H9 (cell line): ENCODE measurements at regions not wholly inside any gene's neighbourhood (a gene's known extent, or its start where the extent isn't known, plus 50 kb on each side); places are given as distances from the start of the nearest gene placed in this dataset.

Experiments
- DNase-seq: peaks from one replicate; pipeline ENCODE4 v3.0.0-alpha.2; 2017
- H2AFZ ChIP-seq: one replicate; pipeline ENCODE4 v1.6.1; 2013; ENCODE audit warnings: mild to moderate bottlenecking, low read length, control low read depth, moderate library complexity
- H2AK5ac ChIP-seq: 2 replicates; pipeline ENCODE4 v1.6.1; 2013; ENCODE audit warnings: low read length, control low read depth, mixed read lengths; ENCODE audit not compliant: insufficient read length
- H2BK120ac ChIP-seq: one replicate; pipeline ENCODE4 v1.6.1; 2013; ENCODE audit warnings: low read depth, mild to moderate bottlenecking, low read length, control low read depth, inconsistent platforms; ENCODE audit not compliant: poor library complexity, severe bottlenecking
- H2BK12ac ChIP-seq: 2 replicates; pipeline ENCODE4 v1.6.1; 2013; ENCODE audit warnings: low read length, control low read depth, mixed read lengths, low read depth; ENCODE audit not compliant: insufficient read length
- H2BK15ac ChIP-seq: 2 replicates; pipeline ENCODE4 v1.6.1; 2013; ENCODE audit warnings: low read depth, low read length, control low read depth
- H2BK20ac ChIP-seq: one replicate; pipeline ENCODE4 v1.6.1; 2013; ENCODE audit warnings: low read depth, mild to moderate bottlenecking, low read length, control low read depth, inconsistent platforms; ENCODE audit not compliant: poor library complexity, severe bottlenecking
- H2BK5ac ChIP-seq: 2 replicates; pipeline ENCODE4 v1.6.1; 2013; ENCODE audit warnings: low read length, control low read depth, mixed read lengths; ENCODE audit not compliant: insufficient read length
- H3K14ac ChIP-seq: 2 replicates; pipeline ENCODE4 v1.6.1; 2013; ENCODE audit warnings: low read length, control low read depth; ENCODE audit not compliant: insufficient read depth
- H3K18ac ChIP-seq: 2 replicates; pipeline ENCODE4 v1.6.1; 2013; ENCODE audit warnings: low read depth, mild to moderate bottlenecking, mixed read lengths, low read length, control low read depth; ENCODE audit not compliant: insufficient read length
- H3K23ac ChIP-seq: 2 replicates; pipeline ENCODE4 v1.6.1; 2013; ENCODE audit warnings: low read length, control low read depth, mixed read lengths, low read depth; ENCODE audit not compliant: insufficient read length
- H3K23me2 ChIP-seq: 2 replicates; pipeline ENCODE4 v1.6.1; 2013; ENCODE audit warnings: low read depth, mild to moderate bottlenecking, mixed read lengths, low read length, control low read depth; ENCODE audit not compliant: insufficient read length, poor library complexity, severe bottlenecking
- H3K27ac ChIP-seq: 2 replicates; pipeline ENCODE4 v1.5.1; 2013; ENCODE audit warnings: low read length, control low read depth, mixed read lengths, low read depth; ENCODE audit not compliant: insufficient read length
- H3K27me3 ChIP-seq: 2 replicates; pipeline ENCODE4 v1.6.1; 2013; ENCODE audit warnings: low read length, control low read depth, inconsistent platforms; ENCODE audit not compliant: insufficient read depth
- H3K4ac ChIP-seq: 2 replicates; pipeline ENCODE4 v1.6.1; 2013; ENCODE audit warnings: low read depth, mild to moderate bottlenecking, control low read depth, inconsistent platforms, low read length, moderate library complexity
- H3K4me1 ChIP-seq: 2 replicates; pipeline ENCODE4 v1.6.1; 2013; ENCODE audit warnings: low read length, control low read depth, inconsistent platforms; ENCODE audit not compliant: insufficient read depth
- H3K4me2 ChIP-seq: 2 replicates; pipeline ENCODE4 v1.6.1; 2013; ENCODE audit warnings: low read length, control low read depth, mixed read lengths; ENCODE audit not compliant: insufficient read length, insufficient read depth
- H3K56ac ChIP-seq: 2 replicates; pipeline ENCODE4 v1.6.1; 2013; ENCODE audit warnings: low read depth, mild to moderate bottlenecking, mixed read lengths, low read length, control low read depth; ENCODE audit not compliant: insufficient read length
- H3K79me1 ChIP-seq: 2 replicates; pipeline ENCODE4 v1.6.1; 2013; ENCODE audit warnings: low read depth, mild to moderate bottlenecking, moderate library complexity, low read length, control low read depth, inconsistent platforms; ENCODE audit not compliant: insufficient read depth, poor library complexity, severe bottlenecking
- H3K79me2 ChIP-seq: 2 replicates; pipeline ENCODE4 v1.6.1; 2013; ENCODE audit warnings: low read length, control low read depth, inconsistent platforms; ENCODE audit not compliant: insufficient read depth
- H3K9ac ChIP-seq: 2 replicates; pipeline ENCODE4 v1.6.1; 2013; ENCODE audit warnings: low read length, control low read depth, mixed read lengths; ENCODE audit not compliant: insufficient read length; ENCODE audit errors: extremely low read depth
- H3K9me3 ChIP-seq: one replicate; pipeline ENCODE4 v1.6.1; 2013; ENCODE audit warnings: low read depth, low read length, inconsistent platforms; ENCODE audit not compliant: control insufficient read depth
- H3T11ph ChIP-seq: one replicate; pipeline ENCODE4 v1.6.1; 2013; ENCODE audit warnings: mild to moderate bottlenecking, low read length, control low read depth, inconsistent platforms
- H4K20me1 ChIP-seq: one replicate; pipeline ENCODE4 v1.6.1; 2013; ENCODE audit not compliant: control insufficient read depth, insufficient read length, insufficient read depth
- H4K5ac ChIP-seq: 2 replicates; pipeline ENCODE4 v1.6.1; 2013; ENCODE audit warnings: low read depth, mild to moderate bottlenecking, mixed read lengths, low read length, control low read depth; ENCODE audit not compliant: insufficient read length
- H4K8ac ChIP-seq: replicated peaks from 2 replicates; pipeline ENCODE4 v1.6.1; 2013; ENCODE audit warnings: low read length, control low read depth, mixed read lengths, low read depth; ENCODE audit not compliant: insufficient read length
- H4K91ac ChIP-seq: 2 replicates; pipeline ENCODE4 v1.6.1; 2013; ENCODE audit warnings: low read depth, mild to moderate bottlenecking, moderate library complexity, mixed read lengths, low read length, control low read depth; ENCODE audit not compliant: insufficient read length
- H3K27ac Mint-ChIP-seq, 3 experiments: 2 replicates in 2 of 3; 3 replicates in 1 of 3; pipeline ENCODE4 v1.8.0; 2020 to 2021; ENCODE audit warnings: mixed read lengths in 3 of 3, mild to moderate bottlenecking in 1 of 3, moderate library complexity in 1 of 3
- H3K27me3 Mint-ChIP-seq: 2 replicates; pipeline ENCODE4 v1.8.0; 2021; ENCODE audit warnings: low read depth, mild to moderate bottlenecking, moderate library complexity, mixed read lengths
- H3K36me3 Mint-ChIP-seq, 3 experiments: 2 replicates in 2 of 3; 3 replicates in 1 of 3; pipeline ENCODE4 v1.8.0; 2020 to 2021; ENCODE audit warnings: low read depth in 3 of 3, mixed read lengths in 3 of 3; ENCODE audit not compliant: insufficient read depth in 1 of 3
- H3K4me1 Mint-ChIP-seq, 2 experiments: 2 replicates each; pipeline ENCODE4 v1.8.0; 2020; ENCODE audit warnings: mixed read lengths in 2 of 2
- H3K4me3 Mint-ChIP-seq, 2 experiments: 2 replicates in 1 of 2; 3 replicates in 1 of 2; pipeline ENCODE4 v1.8.0; 2020 to 2021; ENCODE audit warnings: mild to moderate bottlenecking in 2 of 2, mixed read lengths in 2 of 2, moderate library complexity in 1 of 2
- H3K9me3 Mint-ChIP-seq, 2 experiments: 2 replicates in 1 of 2; 3 replicates in 1 of 2; pipeline ENCODE4 v1.8.0; 2020; ENCODE audit warnings: mild to moderate bottlenecking in 2 of 2, mixed read lengths in 2 of 2, moderate library complexity in 1 of 2
- WGBS: extraction: QIAGEN DNeasy Blood & Tissue Kit; methylation state at CpG from one replicate; pipeline ENCODE4 v1.1.7; 2013; ENCODE audit warnings: missing lambda C conversion rate, low lambda C conversion rate, mixed read lengths; ENCODE audit not compliant: insufficient read length; ENCODE audit errors: extremely low coverage; 5-methylcytosine and 5-hydroxymethylcytosine counted together
- TF ChIP-seq, protein P1 (sequence below): fragments of 200-600 bp; sonication (generic); conservative IDR thresholded peaks from 3 replicates; pipeline ENCODE4 v1.8.0; 2021; ENCODE audit warnings: antibody characterized with exemption, mild to moderate bottlenecking

DNA sequence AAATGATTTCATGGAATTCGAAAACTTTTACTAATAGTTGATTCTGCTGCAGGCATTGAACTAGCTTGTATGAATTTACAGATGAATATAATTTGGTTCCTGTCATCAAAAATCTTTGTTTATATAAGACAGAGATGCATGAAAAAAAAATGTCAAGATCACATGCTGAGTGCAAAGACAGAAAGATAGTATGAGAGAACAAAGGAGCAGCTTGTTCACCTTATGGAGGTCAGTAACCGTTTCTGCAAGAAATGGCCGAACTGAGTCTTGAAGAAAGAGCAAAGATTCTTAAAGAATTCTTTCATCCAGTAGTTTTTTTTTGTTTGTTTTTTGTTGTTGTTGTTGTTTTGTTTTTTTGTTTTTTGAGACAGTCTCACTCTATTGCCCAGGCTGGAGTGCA, 450.6 kb downstream of the TUSC7 start:
- Histone ChIP-seq H2BK20ac (no peak overlapping the region), H3K27ac (no peak overlapping the region), H3T11ph (no peak overlapping the region), H4K8ac (no peak overlapping the region), H3K79me1 (no peaks in the 10 kb centered on the region), H3K9ac (no peak overlapping the region), H3K27me3 (no peaks in the 10 kb centered on the region), H3K23ac (no peak overlapping the region), H2BK120ac (no peak overlapping the region), H4K20me1 (no peaks in the 10 kb centered on the region), H3K56ac (no peak overlapping the region), H3K4me1 (no peaks in the 10 kb centered on the region), H4K91ac (no peak overlapping the region), H3K18ac (no peak overlapping the region), H3K4ac (no peak overlapping the region), H2AFZ (no peak overlapping the region), H3K14ac (no peak overlapping the region), H3K4me2 (no peak overlapping the region), H3K23me2 (no peaks in the 10 kb centered on the region), H3K9me3 (no peaks in the 10 kb centered on the region), H2BK12ac (no peak overlapping the region), H2BK5ac (no peak overlapping the region), H2AK5ac (no peak overlapping the region), H3K79me2 (no peaks in the 10 kb centered on the region), H2BK15ac (no peak overlapping the region), H4K5ac (no peak overlapping the region)
- TF ChIP-seq, protein P1, sequence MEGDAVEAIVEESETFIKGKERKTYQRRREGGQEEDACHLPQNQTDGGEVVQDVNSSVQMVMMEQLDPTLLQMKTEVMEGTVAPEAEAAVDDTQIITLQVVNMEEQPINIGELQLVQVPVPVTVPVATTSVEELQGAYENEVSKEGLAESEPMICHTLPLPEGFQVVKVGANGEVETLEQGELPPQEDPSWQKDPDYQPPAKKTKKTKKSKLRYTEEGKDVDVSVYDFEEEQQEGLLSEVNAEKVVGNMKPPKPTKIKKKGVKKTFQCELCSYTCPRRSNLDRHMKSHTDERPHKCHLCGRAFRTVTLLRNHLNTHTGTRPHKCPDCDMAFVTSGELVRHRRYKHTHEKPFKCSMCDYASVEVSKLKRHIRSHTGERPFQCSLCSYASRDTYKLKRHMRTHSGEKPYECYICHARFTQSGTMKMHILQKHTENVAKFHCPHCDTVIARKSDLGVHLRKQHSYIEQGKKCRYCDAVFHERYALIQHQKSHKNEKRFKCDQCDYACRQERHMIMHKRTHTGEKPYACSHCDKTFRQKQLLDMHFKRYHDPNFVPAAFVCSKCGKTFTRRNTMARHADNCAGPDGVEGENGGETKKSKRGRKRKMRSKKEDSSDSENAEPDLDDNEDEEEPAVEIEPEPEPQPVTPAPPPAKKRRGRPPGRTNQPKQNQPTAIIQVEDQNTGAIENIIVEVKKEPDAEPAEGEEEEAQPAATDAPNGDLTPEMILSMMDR = no peak
- Mint-ChIP-seq H3K9me3 (no peaks in the 10 kb centered on the region), H3K27me3 (no peaks in the 10 kb centered on the region), H3K4me1 (peaks cover 7 to 8% of the 10 kb centered on the region in 2 experiments), H3K4me3 (no peak overlapping the region), H3K36me3 (no peaks in the 10 kb centered on the region), H3K27ac (no peak overlapping the region)
- DNase-seq = no peak
- WGBS = no CpG with 5 or more reads among the region's 3 CpGs
